GM23338 (cell line): ENCODE measurements at regions not wholly inside any gene's neighbourhood (a gene's known extent, or its start where the extent isn't known, plus 50 kb on each side); places are given as distances from the start of the nearest gene placed in this dataset.

Source experiments
- CREB1 ChIP-seq: fragments of 250-450 bp; sonication (Bioruptor Pico); IDR thresholded peaks from 2 replicates; pipeline ENCODE4 v1.5.0; 2020; ENCODE audit warnings: low read depth, mild to moderate bottlenecking, moderate library complexity
- EZH2 ChIP-seq: fragments of 200-600 bp; sonication (generic); IDR thresholded peaks from one replicate; pipeline ENCODE4 v1.8.0; 2017; ENCODE audit warnings: antibody characterized with exemption, mild to moderate bottlenecking, low read depth; ENCODE audit not compliant: unreplicated experiment
- EZH2phosphoT487 ChIP-seq: fragments of 200-600 bp; sonication (generic); IDR thresholded peaks from one replicate; pipeline ENCODE4 v1.8.1; 2018; ENCODE audit warnings: antibody characterized with exemption; ENCODE audit not compliant: unreplicated experiment
- JUNB ChIP-seq: IDR thresholded peaks from one replicate; pipeline ENCODE4 v1.6.1; 2016; ENCODE audit warnings: antibody characterized with exemption; ENCODE audit not compliant: unreplicated experiment
- NANOG ChIP-seq: IDR thresholded peaks from 2 replicates; pipeline ENCODE4 v1.6.1; 2016; ENCODE audit warnings: antibody characterized with exemption, borderline replicate concordance
- POLR2AphosphoS5 ChIP-seq: IDR thresholded peaks from 2 replicates; pipeline ENCODE4 v1.6.1; 2016; ENCODE audit warnings: antibody characterized with exemption, low read depth
- STAT1 ChIP-seq: IDR thresholded peaks from one replicate; pipeline ENCODE4 v1.6.1; 2016; ENCODE audit warnings: antibody characterized with exemption; ENCODE audit not compliant: unreplicated experiment
- ZNF114 ChIP-seq: fragments of 250-450 bp; sonication (Bioruptor Pico); IDR thresholded peaks from 2 replicates; pipeline ENCODE4 v1.5.0; 2020; ENCODE audit warnings: mild to moderate bottlenecking, moderate library complexity
- ZNF331 ChIP-seq: fragments of 250-450 bp; sonication (Bioruptor Pico); IDR thresholded peaks from 2 replicates; pipeline ENCODE4 v1.5.0; 2020; ENCODE audit warnings: low read depth, mild to moderate bottlenecking, moderate library complexity
- TF ChIP-seq, protein P1 (sequence below), 2 experiments: fragments of 200-600 bp in 1 of 2; sonication (generic) in 1 of 2; conservative IDR thresholded peaks; 2 replicates each; pipeline versions ENCODE4 v1.5.1 to v1.6.1; 2016 to 2017; ENCODE audit warnings: antibody characterized with exemption in 2 of 2, low read depth in 2 of 2, mild to moderate bottlenecking in 2 of 2, moderate library complexity in 1 of 2
- TF ChIP-seq, protein P2 (sequence below): IDR thresholded peaks from one replicate; pipeline ENCODE4 v1.6.1; 2018; ENCODE audit warnings: antibody characterized with exemption; ENCODE audit not compliant: unreplicated experiment
- TF ChIP-seq, protein P3 (sequence below): fragments of 250-450 bp; sonication (Bioruptor Pico); IDR thresholded peaks from 2 replicates; pipeline ENCODE4 v1.5.0; 2020; ENCODE audit warnings: mild to moderate bottlenecking, moderate library complexity

DNA sequence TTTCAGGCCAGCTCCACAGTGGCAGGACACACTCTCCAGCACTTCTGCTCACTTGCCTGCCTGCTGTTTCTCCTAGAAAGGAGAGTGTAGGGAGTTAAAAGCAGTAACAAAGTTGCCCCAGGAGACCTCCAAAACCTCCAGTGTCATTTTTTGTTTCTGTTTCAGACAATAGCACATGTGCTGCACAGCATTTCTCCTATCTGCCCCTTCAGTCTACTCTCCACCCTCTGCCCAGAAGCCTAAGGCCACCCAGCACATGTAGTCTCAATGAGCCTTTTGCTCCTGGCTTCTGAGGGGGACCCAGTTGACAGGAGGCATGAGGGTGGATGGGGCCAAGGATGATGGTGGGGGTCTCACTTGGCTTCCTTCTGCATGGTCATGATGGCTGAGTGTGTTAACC lies 329.6 kb upstream of the CLNK start:
- TF ChIP-seq, protein P1, sequence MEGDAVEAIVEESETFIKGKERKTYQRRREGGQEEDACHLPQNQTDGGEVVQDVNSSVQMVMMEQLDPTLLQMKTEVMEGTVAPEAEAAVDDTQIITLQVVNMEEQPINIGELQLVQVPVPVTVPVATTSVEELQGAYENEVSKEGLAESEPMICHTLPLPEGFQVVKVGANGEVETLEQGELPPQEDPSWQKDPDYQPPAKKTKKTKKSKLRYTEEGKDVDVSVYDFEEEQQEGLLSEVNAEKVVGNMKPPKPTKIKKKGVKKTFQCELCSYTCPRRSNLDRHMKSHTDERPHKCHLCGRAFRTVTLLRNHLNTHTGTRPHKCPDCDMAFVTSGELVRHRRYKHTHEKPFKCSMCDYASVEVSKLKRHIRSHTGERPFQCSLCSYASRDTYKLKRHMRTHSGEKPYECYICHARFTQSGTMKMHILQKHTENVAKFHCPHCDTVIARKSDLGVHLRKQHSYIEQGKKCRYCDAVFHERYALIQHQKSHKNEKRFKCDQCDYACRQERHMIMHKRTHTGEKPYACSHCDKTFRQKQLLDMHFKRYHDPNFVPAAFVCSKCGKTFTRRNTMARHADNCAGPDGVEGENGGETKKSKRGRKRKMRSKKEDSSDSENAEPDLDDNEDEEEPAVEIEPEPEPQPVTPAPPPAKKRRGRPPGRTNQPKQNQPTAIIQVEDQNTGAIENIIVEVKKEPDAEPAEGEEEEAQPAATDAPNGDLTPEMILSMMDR (conservative IDR thresholded peaks at IDR 0.05; ENCODE audit: low read depth in 2 of 2): no peak
- TF ChIP-seq, protein P2, sequence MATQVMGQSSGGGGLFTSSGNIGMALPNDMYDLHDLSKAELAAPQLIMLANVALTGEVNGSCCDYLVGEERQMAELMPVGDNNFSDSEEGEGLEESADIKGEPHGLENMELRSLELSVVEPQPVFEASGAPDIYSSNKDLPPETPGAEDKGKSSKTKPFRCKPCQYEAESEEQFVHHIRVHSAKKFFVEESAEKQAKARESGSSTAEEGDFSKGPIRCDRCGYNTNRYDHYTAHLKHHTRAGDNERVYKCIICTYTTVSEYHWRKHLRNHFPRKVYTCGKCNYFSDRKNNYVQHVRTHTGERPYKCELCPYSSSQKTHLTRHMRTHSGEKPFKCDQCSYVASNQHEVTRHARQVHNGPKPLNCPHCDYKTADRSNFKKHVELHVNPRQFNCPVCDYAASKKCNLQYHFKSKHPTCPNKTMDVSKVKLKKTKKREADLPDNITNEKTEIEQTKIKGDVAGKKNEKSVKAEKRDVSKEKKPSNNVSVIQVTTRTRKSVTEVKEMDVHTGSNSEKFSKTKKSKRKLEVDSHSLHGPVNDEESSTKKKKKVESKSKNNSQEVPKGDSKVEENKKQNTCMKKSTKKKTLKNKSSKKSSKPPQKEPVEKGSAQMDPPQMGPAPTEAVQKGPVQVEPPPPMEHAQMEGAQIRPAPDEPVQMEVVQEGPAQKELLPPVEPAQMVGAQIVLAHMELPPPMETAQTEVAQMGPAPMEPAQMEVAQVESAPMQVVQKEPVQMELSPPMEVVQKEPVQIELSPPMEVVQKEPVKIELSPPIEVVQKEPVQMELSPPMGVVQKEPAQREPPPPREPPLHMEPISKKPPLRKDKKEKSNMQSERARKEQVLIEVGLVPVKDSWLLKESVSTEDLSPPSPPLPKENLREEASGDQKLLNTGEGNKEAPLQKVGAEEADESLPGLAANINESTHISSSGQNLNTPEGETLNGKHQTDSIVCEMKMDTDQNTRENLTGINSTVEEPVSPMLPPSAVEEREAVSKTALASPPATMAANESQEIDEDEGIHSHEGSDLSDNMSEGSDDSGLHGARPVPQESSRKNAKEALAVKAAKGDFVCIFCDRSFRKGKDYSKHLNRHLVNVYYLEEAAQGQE: no peak
- TF ChIP-seq STAT1 (no peak), POLR2AphosphoS5 (no peak), EZH2phosphoT487 (no peak), ZNF331 (CRISPR knock-in tag) (no peak), EZH2 (no peak), JUNB (no peak), ZNF114 (no peak), NANOG (no peak), CREB1 (CRISPR knock-in tag) (no peak)
- TF ChIP-seq, protein P3, sequence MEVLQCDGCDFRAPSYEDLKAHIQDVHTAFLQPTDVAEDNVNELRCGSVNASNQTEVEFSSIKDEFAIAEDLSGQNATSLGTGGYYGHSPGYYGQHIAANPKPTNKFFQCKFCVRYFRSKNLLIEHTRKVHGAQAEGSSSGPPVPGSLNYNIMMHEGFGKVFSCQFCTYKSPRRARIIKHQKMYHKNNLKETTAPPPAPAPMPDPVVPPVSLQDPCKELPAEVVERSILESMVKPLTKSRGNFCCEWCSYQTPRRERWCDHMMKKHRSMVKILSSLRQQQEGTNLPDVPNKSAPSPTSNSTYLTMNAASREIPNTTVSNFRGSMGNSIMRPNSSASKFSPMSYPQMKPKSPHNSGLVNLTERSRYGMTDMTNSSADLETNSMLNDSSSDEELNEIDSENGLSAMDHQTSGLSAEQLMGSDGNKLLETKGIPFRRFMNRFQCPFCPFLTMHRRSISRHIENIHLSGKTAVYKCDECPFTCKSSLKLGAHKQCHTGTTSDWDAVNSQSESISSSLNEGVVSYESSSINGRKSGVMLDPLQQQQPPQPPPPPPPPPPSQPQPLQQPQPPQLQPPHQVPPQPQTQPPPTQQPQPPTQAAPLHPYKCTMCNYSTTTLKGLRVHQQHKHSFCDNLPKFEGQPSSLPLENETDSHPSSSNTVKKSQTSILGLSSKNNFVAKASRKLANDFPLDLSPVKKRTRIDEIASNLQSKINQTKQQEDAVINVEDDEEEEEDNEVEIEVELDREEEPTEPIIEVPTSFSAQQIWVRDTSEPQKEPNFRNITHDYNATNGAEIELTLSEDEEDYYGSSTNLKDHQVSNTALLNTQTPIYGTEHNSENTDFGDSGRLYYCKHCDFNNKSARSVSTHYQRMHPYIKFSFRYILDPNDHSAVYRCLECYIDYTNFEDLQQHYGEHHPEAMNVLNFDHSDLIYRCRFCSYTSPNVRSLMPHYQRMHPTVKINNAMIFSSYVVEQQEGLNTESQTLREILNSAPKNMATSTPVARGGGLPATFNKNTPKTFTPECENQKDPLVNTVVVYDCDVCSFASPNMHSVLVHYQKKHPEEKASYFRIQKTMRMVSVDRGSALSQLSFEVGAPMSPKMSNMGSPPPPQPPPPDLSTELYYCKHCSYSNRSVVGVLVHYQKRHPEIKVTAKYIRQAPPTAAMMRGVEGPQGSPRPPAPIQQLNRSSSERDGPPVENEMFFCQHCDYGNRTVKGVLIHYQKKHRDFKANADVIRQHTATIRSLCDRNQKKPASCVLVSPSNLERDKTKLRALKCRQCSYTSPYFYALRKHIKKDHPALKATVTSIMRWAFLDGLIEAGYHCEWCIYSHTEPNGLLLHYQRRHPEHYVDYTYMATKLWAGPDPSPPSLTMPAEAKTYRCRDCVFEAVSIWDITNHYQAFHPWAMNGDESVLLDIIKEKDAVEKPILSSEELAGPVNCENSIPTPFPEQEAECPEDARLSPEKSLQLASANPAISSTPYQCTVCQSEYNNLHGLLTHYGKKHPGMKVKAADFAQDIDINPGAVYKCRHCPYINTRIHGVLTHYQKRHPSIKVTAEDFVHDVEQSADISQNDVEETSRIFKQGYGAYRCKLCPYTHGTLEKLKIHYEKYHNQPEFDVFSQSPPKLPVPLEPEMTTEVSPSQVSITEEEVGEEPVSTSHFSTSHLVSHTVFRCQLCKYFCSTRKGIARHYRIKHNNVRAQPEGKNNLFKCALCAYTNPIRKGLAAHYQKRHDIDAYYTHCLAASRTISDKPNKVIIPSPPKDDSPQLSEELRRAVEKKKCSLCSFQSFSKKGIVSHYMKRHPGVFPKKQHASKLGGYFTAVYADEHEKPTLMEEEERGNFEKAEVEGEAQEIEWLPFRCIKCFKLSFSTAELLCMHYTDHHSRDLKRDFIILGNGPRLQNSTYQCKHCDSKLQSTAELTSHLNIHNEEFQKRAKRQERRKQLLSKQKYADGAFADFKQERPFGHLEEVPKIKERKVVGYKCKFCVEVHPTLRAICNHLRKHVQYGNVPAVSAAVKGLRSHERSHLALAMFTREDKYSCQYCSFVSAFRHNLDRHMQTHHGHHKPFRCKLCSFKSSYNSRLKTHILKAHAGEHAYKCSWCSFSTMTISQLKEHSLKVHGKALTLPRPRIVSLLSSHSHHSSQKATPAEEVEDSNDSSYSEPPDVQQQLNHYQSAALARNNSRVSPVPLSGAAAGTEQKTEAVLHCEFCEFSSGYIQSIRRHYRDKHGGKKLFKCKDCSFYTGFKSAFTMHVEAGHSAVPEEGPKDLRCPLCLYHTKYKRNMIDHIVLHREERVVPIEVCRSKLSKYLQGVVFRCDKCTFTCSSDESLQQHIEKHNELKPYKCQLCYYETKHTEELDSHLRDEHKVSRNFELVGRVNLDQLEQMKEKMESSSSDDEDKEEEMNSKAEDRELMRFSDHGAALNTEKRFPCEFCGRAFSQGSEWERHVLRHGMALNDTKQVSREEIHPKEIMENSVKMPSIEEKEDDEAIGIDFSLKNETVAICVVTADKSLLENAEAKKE (CRISPR knock-in tag): no peak
